ENCODE measurements at regions not wholly inside any gene's neighbourhood (a gene's known extent, or its start where the extent isn't known, plus 50 kb on each side); places are given as distances from the start of the nearest gene placed in this dataset.
"Not testable (repeated sequence)": the region's sequence is repeated elsewhere in the genome, so short reads cannot be mapped to it uniquely, and the experiment has no call there.

GRCh38 chr4:162838671-162839070, 328.0 kb downstream of the NAF1 start:
- no peak for DNase-seq

- no peak for DNase-seq
These were observed 329.0 kb downstream of the NAF1 start for GRCh38 chr4:162837679-162838078.

- no peak for DNase-seq
These were observed 329.4 kb downstream of the NAF1 start for GRCh38 chr4:162837241-162837640.

- DNase-seq: no peak
These were observed 329.9 kb downstream of the NAF1 start for GRCh38 chr4:162836773-162837172.

- DNase-seq: not testable (repeated sequence)
These were observed 330.4 kb downstream of the NAF1 start for GRCh38 chr4:162836258-162836657.

GRCh38 chr4:162830899-162831298, 335.8 kb downstream of the NAF1 start:
- DNase-seq: no peak

GRCh38 chr4:162817374-162817773, 349.3 kb downstream of the NAF1 start:
- not testable (repeated sequence) for DNase-seq

- no peak for DNase-seq
These were observed 362.3 kb downstream of the NAF1 start for GRCh38 chr4:162804351-162804924.

GRCh38 chr4:162803378-162803777, 363.3 kb downstream of the NAF1 start:
- DNase-seq: no peak

GRCh38 chr4:162797108-162797507, 369.6 kb downstream of the NAF1 start:
- no peak for DNase-seq

- no peak for DNase-seq
These were observed 373.1 kb downstream of the NAF1 start for GRCh38 chr4:162793571-162793970.

GRCh38 chr4:162793004-162793403, 373.7 kb downstream of the NAF1 start:
- no peak for DNase-seq

GRCh38 chr4:162791226-162791625, 375.5 kb downstream of the NAF1 start:
- DNase-seq: no peak

GRCh38 chr4:162787120-162787519, 379.6 kb downstream of the NAF1 start:
- no peak for DNase-seq

- no peak for DNase-seq
These were observed 383.7 kb downstream of the NAF1 start for GRCh38 chr4:162782778-162783525.

- no peak for DNase-seq
These were observed 384.5 kb downstream of the NAF1 start for GRCh38 chr4:162782096-162782777.

- DNase-seq: no peak
These were observed 395.8 kb downstream of the NAF1 start for GRCh38 chr4:162770761-162771490.

GRCh38 chr4:162767083-162767482, 399.6 kb downstream of the NAF1 start:
- no peak for DNase-seq

GRCh38 chr4:162761965-162762364, 404.7 kb downstream of the NAF1 start:
- DNase-seq: no peak

GRCh38 chr4:162740228-162740627, 426.5 kb downstream of the NAF1 start:
- DNase-seq: not testable (repeated sequence)

GRCh38 chr4:162739596-162739995, 427.1 kb downstream of the NAF1 start:
- DNase-seq: not testable (repeated sequence)

GRCh38 chr4:162732876-162733275, 433.8 kb downstream of the NAF1 start:
- DNase-seq: no peak

GRCh38 chr4:162727766-162728165, 438.9 kb downstream of the NAF1 start:
- DNase-seq: no peak
